Vagina (tissue), 2 donors: ENCODE measurements at regions not wholly inside any gene's neighbourhood (a gene's known extent, or its start where the extent isn't known, plus 50 kb on each side); places are given as distances from the start of the nearest gene placed in this dataset.

Source experiments
- POLR2A ChIP-seq, 2 donors: fragments of 450-650 bp; IDR thresholded peaks; one replicate each; pipeline ENCODE4 v1.6.1; 2017; ENCODE audit warnings: antibody characterized with exemption in 2 of 2, mild to moderate bottlenecking in 2 of 2, moderate library complexity in 2 of 2
- POLR2AphosphoS5 ChIP-seq, 2 donors: sonication (generic); formaldehyde crosslinking; IDR thresholded peaks; one replicate each; pipeline ENCODE4 v1.9.0; 2017; ENCODE audit warnings: antibody characterized with exemption in 2 of 2, mild to moderate bottlenecking in 2 of 2, low read depth in 1 of 2; ENCODE audit not compliant: insufficient read depth in 1 of 2
- TF ChIP-seq, protein P1 (sequence below), 3 experiments: fragments of 450-650 bp in 2 of 3; fragments of 200-600 bp in 1 of 3; sonication (generic) in 1 of 3; IDR thresholded peaks; one replicate each; pipeline ENCODE4 v1.5.1; 2017 to 2019; ENCODE audit warnings: antibody characterized with exemption in 3 of 3, mild to moderate bottlenecking in 2 of 3, moderate library complexity in 2 of 3

DNA sequence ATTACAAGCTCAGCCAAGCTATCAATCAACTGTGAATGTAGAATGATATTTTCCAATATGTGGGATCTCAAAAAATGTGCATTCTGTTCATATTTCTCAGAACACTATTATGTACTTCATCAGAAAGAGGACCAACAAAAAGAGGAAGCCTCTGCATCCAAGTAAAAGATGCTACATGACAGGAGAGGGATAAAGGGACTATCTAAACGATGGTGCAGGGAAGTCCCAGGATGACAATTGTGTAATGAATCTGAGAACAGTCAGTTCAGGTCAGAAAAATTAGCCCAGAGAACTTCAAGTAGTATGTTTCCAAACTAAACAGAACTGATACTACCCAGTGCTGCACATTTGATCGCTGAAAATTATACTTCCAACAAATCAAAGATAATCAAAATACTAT is 127.0 kb downstream of the ZNF330 start:
- TF ChIP-seq, protein P1, sequence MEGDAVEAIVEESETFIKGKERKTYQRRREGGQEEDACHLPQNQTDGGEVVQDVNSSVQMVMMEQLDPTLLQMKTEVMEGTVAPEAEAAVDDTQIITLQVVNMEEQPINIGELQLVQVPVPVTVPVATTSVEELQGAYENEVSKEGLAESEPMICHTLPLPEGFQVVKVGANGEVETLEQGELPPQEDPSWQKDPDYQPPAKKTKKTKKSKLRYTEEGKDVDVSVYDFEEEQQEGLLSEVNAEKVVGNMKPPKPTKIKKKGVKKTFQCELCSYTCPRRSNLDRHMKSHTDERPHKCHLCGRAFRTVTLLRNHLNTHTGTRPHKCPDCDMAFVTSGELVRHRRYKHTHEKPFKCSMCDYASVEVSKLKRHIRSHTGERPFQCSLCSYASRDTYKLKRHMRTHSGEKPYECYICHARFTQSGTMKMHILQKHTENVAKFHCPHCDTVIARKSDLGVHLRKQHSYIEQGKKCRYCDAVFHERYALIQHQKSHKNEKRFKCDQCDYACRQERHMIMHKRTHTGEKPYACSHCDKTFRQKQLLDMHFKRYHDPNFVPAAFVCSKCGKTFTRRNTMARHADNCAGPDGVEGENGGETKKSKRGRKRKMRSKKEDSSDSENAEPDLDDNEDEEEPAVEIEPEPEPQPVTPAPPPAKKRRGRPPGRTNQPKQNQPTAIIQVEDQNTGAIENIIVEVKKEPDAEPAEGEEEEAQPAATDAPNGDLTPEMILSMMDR (IDR thresholded peaks at IDR 0.05): no peak
- TF ChIP-seq POLR2AphosphoS5 (IDR thresholded peaks at IDR 0.05; ENCODE audit: insufficient read depth in 1 of 2, low read depth in 1 of 2) (no peak), POLR2A (IDR thresholded peaks at IDR 0.05) (no peak)
